ENCODE measurements at regions not wholly inside any gene's neighbourhood (a gene's known extent, or its start where the extent isn't known, plus 50 kb on each side); places are given as distances from the start of the nearest gene placed in this dataset.

DNA sequence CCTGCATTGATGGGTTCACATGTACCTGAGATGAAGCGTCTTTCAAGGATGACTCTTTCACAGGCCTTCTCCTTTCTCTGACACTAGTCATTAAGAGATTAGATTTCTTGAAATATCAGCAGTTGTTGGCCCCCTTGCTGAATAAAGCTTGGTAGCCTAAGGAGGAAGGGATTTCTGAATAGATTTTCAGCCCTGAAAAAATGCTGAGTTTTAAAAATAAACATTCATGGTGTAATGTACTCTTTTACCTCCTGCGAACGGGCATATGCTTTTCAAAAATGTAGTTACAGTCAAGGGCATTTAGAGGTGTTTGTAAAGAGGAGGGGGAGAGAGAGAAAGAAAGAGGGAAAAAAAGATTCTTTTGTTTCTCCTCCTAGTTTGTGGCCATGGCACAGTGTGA is 222.7 kb downstream of the SOX4 start:
- Histone ChIP-seq H3K4me1 (ENCODE audit: insufficient read depth, low read length) (no peaks in the 10 kb centered on the region; the same call in 1 of the 2 replicates), H3K4me3 (ENCODE audit: low read length) (no peak overlapping the region), H3K9ac (ENCODE audit: low read depth, low read length) (no peak overlapping the region), H3K27ac (ENCODE audit: low read depth, low read length) (no peak overlapping the region), H3K36me3 (ENCODE audit: insufficient read depth, low read length) (0 out of 2 replicates have a peak, but pooled peaks cover 6% of the 10 kb centered on the region), H3K27me3 (ENCODE audit: insufficient read depth, low read length) (no peaks in the 10 kb centered on the region), H3K9me3 (ENCODE audit: insufficient read depth, low read depth, low read length) (no peaks in the 10 kb centered on the region)
- 91% methylated on average over 3 of the region's 3 CpGs for WGBS

DNA sequence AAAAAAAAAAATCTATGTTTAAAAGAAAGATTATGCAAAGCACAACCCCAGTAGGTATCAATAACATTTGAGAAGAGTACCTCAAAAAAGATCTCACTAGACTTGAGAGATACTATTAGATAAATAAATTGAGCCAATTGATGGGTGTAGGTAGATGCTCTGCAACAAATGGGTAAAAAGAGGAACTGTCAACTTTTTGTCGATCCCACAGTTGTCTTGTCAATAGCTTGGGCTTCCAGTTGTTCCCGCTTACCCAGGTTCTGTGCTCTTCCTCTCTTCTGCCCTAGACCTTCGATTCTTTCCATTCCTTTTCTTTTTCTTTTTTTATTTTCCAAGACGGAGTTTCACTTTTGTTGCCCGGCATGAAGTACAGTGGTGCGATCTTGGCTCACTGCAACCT is 226.9 kb downstream of the SOX4 start:
- no peaks in the 10 kb centered on the region for H3K36me3 ChIP-seq (ENCODE audit: insufficient read depth, low read length)
- H3K4me1 ChIP-seq (ENCODE audit: insufficient read depth, low read length) = peaks cover 25% of the 10 kb centered on the region
- no peak overlapping the region for H3K9ac ChIP-seq (ENCODE audit: low read depth, low read length)
- no peak overlapping the region for H3K27ac ChIP-seq (ENCODE audit: low read depth, low read length)
- 94% methylated on average over 6 of the region's 6 CpGs for WGBS
- no peak overlapping the region for H3K4me3 ChIP-seq (ENCODE audit: low read length)
- no peaks in the 10 kb centered on the region for H3K9me3 ChIP-seq (ENCODE audit: insufficient read depth, low read depth, low read length)
- no peaks in the 10 kb centered on the region for H3K27me3 ChIP-seq (ENCODE audit: insufficient read depth, low read length)

- H3K9me3 ChIP-seq (ENCODE audit: insufficient read depth, low read depth, low read length) = no peaks in the 10 kb centered on the region
- H3K9ac ChIP-seq (ENCODE audit: low read depth, low read length) = no peak overlapping the region
- peaks cover 52% of the 10 kb centered on the region for H3K4me1 ChIP-seq (ENCODE audit: insufficient read depth, low read length)
- no peak overlapping the region for H3K27ac ChIP-seq (ENCODE audit: low read depth, low read length)
- no peaks in the 10 kb centered on the region for H3K36me3 ChIP-seq (ENCODE audit: insufficient read depth, low read length)
- H3K4me3 ChIP-seq (ENCODE audit: low read length) = no peak overlapping the region
- no CpG with 5 or more reads among the region's 1 CpG for WGBS
- no peaks in the 10 kb centered on the region for H3K27me3 ChIP-seq (ENCODE audit: insufficient read depth, low read length)
These were observed 229.8 kb downstream of the SOX4 start for GRCh38 chr6:21823371-21823770.

GRCh38 chr6:21824431-21825177 is 231.1 kb downstream of the SOX4 start:
- no peaks in the 10 kb centered on the region for H3K9me3 ChIP-seq (ENCODE audit: insufficient read depth, low read depth, low read length)
- H3K27ac ChIP-seq (ENCODE audit: low read depth, low read length) = no peak overlapping the region
- no peak overlapping the region for H3K4me3 ChIP-seq (ENCODE audit: low read length)
- peaks cover 61% of the 10 kb centered on the region for H3K4me1 ChIP-seq (ENCODE audit: insufficient read depth, low read length)
- H3K36me3 ChIP-seq (ENCODE audit: insufficient read depth, low read length) = no peaks in the 10 kb centered on the region
- WGBS = 90% methylated on average over 6 of the region's 8 CpGs
- H3K9ac ChIP-seq (ENCODE audit: low read depth, low read length) = no peak overlapping the region
- no peaks in the 10 kb centered on the region for H3K27me3 ChIP-seq (ENCODE audit: insufficient read depth, low read length)

GRCh38 chr6:21826023-21826422 is 232.5 kb downstream of the SOX4 start:
- Histone ChIP-seq H3K9me3 (ENCODE audit: insufficient read depth, low read depth, low read length) (no peaks in the 10 kb centered on the region), H3K27me3 (ENCODE audit: insufficient read depth, low read length) (no peaks in the 10 kb centered on the region), H3K36me3 (ENCODE audit: insufficient read depth, low read length) (no peaks in the 10 kb centered on the region), H3K4me3 (ENCODE audit: low read length) (no peak overlapping the region), H3K4me1 (ENCODE audit: insufficient read depth, low read length) (peaks cover 67% of the 10 kb centered on the region), H3K9ac (ENCODE audit: low read depth, low read length) (peak overlapping the region; percentile 14; the same call in 1 of the 2 replicates), H3K27ac (ENCODE audit: low read depth, low read length) (peak overlapping the region; percentile 83)
- 36% methylated on average over 7 of the region's 7 CpGs for WGBS

DNA sequence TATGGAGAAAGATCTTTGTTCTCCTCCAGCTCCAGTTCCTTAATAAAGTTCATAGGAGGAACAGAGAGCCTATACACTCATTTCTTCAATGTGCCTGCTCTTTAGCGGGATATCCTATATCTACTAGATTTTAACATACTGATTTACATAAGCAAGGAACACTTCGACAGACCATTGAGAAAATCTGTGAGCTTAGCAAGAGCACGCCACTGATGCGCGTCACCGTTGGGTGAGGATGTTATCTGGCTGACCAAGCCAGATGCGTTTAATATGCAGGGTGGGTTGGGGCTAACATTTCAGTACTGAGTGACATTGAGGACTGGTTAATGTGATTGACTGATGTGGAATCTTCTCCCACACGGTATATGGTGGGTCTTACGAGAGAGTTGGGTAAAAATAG is 233.4 kb downstream of the SOX4 start:
- Histone ChIP-seq H3K36me3 (ENCODE audit: insufficient read depth, low read length) (no peaks in the 10 kb centered on the region), H3K27me3 (ENCODE audit: insufficient read depth, low read length) (no peaks in the 10 kb centered on the region), H3K4me1 (ENCODE audit: insufficient read depth, low read length) (peaks cover 76% of the 10 kb centered on the region), H3K9me3 (ENCODE audit: insufficient read depth, low read depth, low read length) (no peaks in the 10 kb centered on the region), H3K9ac (ENCODE audit: low read depth, low read length) (no peak overlapping the region), H3K27ac (ENCODE audit: low read depth, low read length) (no peak overlapping the region; the same call in 1 of the 2 replicates), H3K4me3 (ENCODE audit: low read length) (no peak overlapping the region)
- WGBS = 79% methylated on average over 9 of the region's 9 CpGs

- H3K4me1 ChIP-seq (ENCODE audit: insufficient read depth, low read length) = peaks cover 74% of the 10 kb centered on the region
- WGBS = 81% methylated on average over 7 of the region's 8 CpGs
- no peak overlapping the region for H3K9ac ChIP-seq (ENCODE audit: low read depth, low read length)
- H3K27ac ChIP-seq (ENCODE audit: low read depth, low read length) = no peak overlapping the region
- H3K9me3 ChIP-seq (ENCODE audit: insufficient read depth, low read depth, low read length) = no peaks in the 10 kb centered on the region
- H3K36me3 ChIP-seq (ENCODE audit: insufficient read depth, low read length) = 0 out of 2 replicates have a peak, but pooled peaks cover 3% of the 10 kb centered on the region
- H3K4me3 ChIP-seq (ENCODE audit: low read length) = no peak overlapping the region
- H3K27me3 ChIP-seq (ENCODE audit: insufficient read depth, low read length) = no peaks in the 10 kb centered on the region
These were observed 234.1 kb downstream of the SOX4 start for GRCh38 chr6:21827425-21828202.

GRCh38 chr6:21828704-21829103 is 235.2 kb downstream of the SOX4 start:
- Histone ChIP-seq H3K27me3 (ENCODE audit: insufficient read depth, low read length) (no peaks in the 10 kb centered on the region), H3K4me1 (ENCODE audit: insufficient read depth, low read length) (peaks cover 69% of the 10 kb centered on the region), H3K9ac (ENCODE audit: low read depth, low read length) (no peak overlapping the region), H3K27ac (ENCODE audit: low read depth, low read length) (no peak overlapping the region), H3K36me3 (ENCODE audit: insufficient read depth, low read length) (peaks cover 7% of the 10 kb centered on the region; the same call in 1 of the 2 replicates), H3K4me3 (ENCODE audit: low read length) (no peak overlapping the region), H3K9me3 (ENCODE audit: insufficient read depth, low read depth, low read length) (no peaks in the 10 kb centered on the region)
- WGBS = 89% methylated on average over 4 of the region's 4 CpGs

GRCh38 chr6:21829126-21829525 is 235.6 kb downstream of the SOX4 start:
- no peak overlapping the region for H3K27ac ChIP-seq (ENCODE audit: low read depth, low read length)
- H3K27me3 ChIP-seq (ENCODE audit: insufficient read depth, low read length) = no peaks in the 10 kb centered on the region
- peaks cover 7% of the 10 kb centered on the region; the same call in 1 of the 2 replicates for H3K36me3 ChIP-seq (ENCODE audit: insufficient read depth, low read length)
- H3K9me3 ChIP-seq (ENCODE audit: insufficient read depth, low read depth, low read length) = no peaks in the 10 kb centered on the region
- H3K9ac ChIP-seq (ENCODE audit: low read depth, low read length) = no peak overlapping the region
- 91% methylated on average over 3 of the region's 3 CpGs for WGBS
- H3K4me1 ChIP-seq (ENCODE audit: insufficient read depth, low read length) = peaks cover 64% of the 10 kb centered on the region
- no peak overlapping the region for H3K4me3 ChIP-seq (ENCODE audit: low read length)

GRCh38 chr6:21831521-21832291 is 238.2 kb downstream of the SOX4 start:
- H3K9me3 ChIP-seq (ENCODE audit: insufficient read depth, low read depth, low read length) = no peaks in the 10 kb centered on the region
- no peak overlapping the region for H3K4me3 ChIP-seq (ENCODE audit: low read length)
- 85% methylated on average over 8 of the region's 8 CpGs for WGBS
- H3K9ac ChIP-seq (ENCODE audit: low read depth, low read length) = no peak overlapping the region
- no peaks in the 10 kb centered on the region for H3K27me3 ChIP-seq (ENCODE audit: insufficient read depth, low read length)
- H3K4me1 ChIP-seq (ENCODE audit: insufficient read depth, low read length) = peaks cover 54% of the 10 kb centered on the region
- no peak overlapping the region for H3K27ac ChIP-seq (ENCODE audit: low read depth, low read length)
- H3K36me3 ChIP-seq (ENCODE audit: insufficient read depth, low read length) = peaks cover 7% of the 10 kb centered on the region; the same call in 1 of the 2 replicates

DNA sequence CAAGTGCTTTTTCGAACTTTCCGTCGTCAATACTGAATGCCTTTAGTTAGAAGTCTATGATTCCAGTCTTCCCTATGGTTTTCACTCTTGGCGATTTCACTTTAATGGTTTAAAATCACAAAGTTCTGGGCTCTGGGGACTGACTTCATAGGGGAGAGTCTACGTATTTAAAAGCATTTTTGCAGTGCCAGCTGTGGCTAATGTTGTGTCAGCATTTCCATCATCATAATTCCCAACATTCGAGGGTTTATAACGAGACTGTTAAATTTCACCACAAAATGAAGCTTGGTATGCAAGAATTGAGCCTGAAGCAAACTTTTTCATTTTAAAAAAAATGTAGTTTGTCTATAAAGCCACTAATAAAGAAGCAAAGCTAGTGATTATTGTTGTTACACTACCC is 242.7 kb downstream of the SOX4 start:
- peak overlapping the region; percentile 19; the same call in 1 of the 2 replicates for H3K27ac ChIP-seq (ENCODE audit: low read depth, low read length)
- 73% methylated on average over 7 of the region's 7 CpGs for WGBS
- no peak overlapping the region for H3K9ac ChIP-seq (ENCODE audit: low read depth, low read length)
- peaks cover 9% of the 10 kb centered on the region; the same call in 1 of the 2 replicates for H3K36me3 ChIP-seq (ENCODE audit: insufficient read depth, low read length)
- no peaks in the 10 kb centered on the region for H3K27me3 ChIP-seq (ENCODE audit: insufficient read depth, low read length)
- H3K4me3 ChIP-seq (ENCODE audit: low read length) = no peak overlapping the region
- peaks cover 35% of the 10 kb centered on the region for H3K4me1 ChIP-seq (ENCODE audit: insufficient read depth, low read length)
- H3K9me3 ChIP-seq (ENCODE audit: insufficient read depth, low read depth, low read length) = no peaks in the 10 kb centered on the region
